ENCODE measurements at regions not wholly inside any gene's neighbourhood (a gene's known extent, or its start where the extent isn't known, plus 50 kb on each side); places are given as distances from the start of the nearest gene placed in this dataset.

DNA sequence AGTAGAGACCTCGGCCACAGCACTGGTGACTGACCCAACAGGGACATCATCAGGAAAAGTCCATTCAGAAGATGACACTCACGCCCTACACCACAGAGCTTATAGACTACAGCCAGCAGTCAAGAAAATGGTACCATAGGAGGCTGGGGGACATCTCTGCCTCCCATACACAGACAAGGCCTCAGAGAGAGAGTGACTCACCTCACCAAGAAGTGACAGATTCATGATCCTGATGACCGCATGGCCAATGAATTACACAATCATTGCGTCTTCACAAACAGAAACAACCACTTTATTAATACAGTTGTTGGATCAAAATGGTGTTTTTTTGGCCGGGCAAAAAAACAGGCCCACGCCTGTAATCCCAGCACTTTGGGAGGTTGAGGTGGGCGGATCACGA lies 260.8 kb upstream of the TSHZ3 start:
- TF ChIP-seq, protein P1, sequence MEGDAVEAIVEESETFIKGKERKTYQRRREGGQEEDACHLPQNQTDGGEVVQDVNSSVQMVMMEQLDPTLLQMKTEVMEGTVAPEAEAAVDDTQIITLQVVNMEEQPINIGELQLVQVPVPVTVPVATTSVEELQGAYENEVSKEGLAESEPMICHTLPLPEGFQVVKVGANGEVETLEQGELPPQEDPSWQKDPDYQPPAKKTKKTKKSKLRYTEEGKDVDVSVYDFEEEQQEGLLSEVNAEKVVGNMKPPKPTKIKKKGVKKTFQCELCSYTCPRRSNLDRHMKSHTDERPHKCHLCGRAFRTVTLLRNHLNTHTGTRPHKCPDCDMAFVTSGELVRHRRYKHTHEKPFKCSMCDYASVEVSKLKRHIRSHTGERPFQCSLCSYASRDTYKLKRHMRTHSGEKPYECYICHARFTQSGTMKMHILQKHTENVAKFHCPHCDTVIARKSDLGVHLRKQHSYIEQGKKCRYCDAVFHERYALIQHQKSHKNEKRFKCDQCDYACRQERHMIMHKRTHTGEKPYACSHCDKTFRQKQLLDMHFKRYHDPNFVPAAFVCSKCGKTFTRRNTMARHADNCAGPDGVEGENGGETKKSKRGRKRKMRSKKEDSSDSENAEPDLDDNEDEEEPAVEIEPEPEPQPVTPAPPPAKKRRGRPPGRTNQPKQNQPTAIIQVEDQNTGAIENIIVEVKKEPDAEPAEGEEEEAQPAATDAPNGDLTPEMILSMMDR (IDR thresholded peaks at IDR 0.05) = no peak
- TF ChIP-seq POLR2A (IDR thresholded peaks at IDR 0.05) (no peak), EP300 (IDR thresholded peaks at IDR 0.05) (no peak), POLR2AphosphoS5 (IDR thresholded peaks at IDR 0.05) (no peak)

Data from upper lobe of left lung (tissue), 4 donors.